ENCODE measurements at regions not wholly inside any gene's neighbourhood (a gene's known extent, or its start where the extent isn't known, plus 50 kb on each side); places are given as distances from the start of the nearest gene placed in this dataset.

DNA sequence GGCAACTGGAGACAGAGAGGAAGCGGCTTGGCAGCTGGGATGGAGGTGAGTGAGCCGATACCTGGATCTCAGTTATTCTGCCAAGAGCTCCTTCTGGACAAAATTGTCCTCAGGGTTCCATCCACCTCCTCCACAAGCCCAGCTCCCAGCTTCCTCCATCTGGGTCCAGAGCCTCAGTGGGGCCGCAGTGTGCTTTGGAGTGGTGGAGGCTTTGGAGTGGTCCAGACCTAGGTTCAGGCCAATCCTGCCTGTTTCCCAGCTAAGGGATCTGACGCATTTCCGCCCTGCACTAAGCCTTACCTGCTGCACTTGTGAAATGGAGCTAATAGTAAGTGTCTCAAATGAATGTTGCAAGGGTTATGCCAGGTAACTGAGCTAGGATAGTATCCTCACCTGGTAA lies 355.7 kb upstream of the SHH start:
- TF ChIP-seq, protein P1, sequence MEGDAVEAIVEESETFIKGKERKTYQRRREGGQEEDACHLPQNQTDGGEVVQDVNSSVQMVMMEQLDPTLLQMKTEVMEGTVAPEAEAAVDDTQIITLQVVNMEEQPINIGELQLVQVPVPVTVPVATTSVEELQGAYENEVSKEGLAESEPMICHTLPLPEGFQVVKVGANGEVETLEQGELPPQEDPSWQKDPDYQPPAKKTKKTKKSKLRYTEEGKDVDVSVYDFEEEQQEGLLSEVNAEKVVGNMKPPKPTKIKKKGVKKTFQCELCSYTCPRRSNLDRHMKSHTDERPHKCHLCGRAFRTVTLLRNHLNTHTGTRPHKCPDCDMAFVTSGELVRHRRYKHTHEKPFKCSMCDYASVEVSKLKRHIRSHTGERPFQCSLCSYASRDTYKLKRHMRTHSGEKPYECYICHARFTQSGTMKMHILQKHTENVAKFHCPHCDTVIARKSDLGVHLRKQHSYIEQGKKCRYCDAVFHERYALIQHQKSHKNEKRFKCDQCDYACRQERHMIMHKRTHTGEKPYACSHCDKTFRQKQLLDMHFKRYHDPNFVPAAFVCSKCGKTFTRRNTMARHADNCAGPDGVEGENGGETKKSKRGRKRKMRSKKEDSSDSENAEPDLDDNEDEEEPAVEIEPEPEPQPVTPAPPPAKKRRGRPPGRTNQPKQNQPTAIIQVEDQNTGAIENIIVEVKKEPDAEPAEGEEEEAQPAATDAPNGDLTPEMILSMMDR (IDR thresholded peaks at IDR 0.05; ENCODE audit: extremely low read depth in 1 of 2, insufficient read depth in 1 of 2, low read depth in 1 of 2, low read length in 2 of 2), result no peak
- no peak for TF ChIP-seq EZH2 (IDR thresholded peaks at IDR 0.05; ENCODE audit: borderline replicate concordance, low read depth, low read length, severe bottlenecking)
- TF ChIP-seq POLR2A (IDR thresholded peaks at IDR 0.05; ENCODE audit: low read depth, low read length), result no peak
- TF ChIP-seq, protein P2, sequence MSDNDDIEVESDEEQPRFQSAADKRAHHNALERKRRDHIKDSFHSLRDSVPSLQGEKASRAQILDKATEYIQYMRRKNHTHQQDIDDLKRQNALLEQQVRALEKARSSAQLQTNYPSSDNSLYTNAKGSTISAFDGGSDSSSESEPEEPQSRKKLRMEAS (IDR thresholded peaks at IDR 0.05; ENCODE audit: insufficient read depth, insufficient read length), result no peak
- TF ChIP-seq POLR2AphosphoS5 (IDR thresholded peaks at IDR 0.05; ENCODE audit: insufficient read depth, low read depth, low read length), result no peak
- TF ChIP-seq MYC (IDR thresholded peaks at IDR 0.05; ENCODE audit: low read depth, low read length), result no peak
- TF ChIP-seq FOS (IDR thresholded peaks at IDR 0.05; ENCODE audit: borderline replicate concordance, insufficient read depth, low read length), result no peak
